CD14-positive monocyte (primary cell): ENCODE measurements at regions not wholly inside any gene's neighbourhood (a gene's known extent, or its start where the extent isn't known, plus 50 kb on each side); places are given as distances from the start of the nearest gene placed in this dataset.
"Not testable (repeated sequence)": the region's sequence is repeated elsewhere in the genome, so short reads cannot be mapped to it uniquely, and the experiment has no call there.

Source experiments
- DNase-seq, 3 donors: peaks; one replicate each; pipeline ENCODE4 v3.0.0-alpha.2; 2011 to 2022
- H2AFZ ChIP-seq: 2 replicates; pipeline ENCODE4 v1.6.0; 2012; ENCODE audit warnings: mild to moderate bottlenecking, low read depth, low read length, inconsistent platforms; ENCODE audit not compliant: insufficient read depth, poor library complexity, severe bottlenecking
- H3K27ac ChIP-seq, 2 donors: 1 replicate in 1 of 2; 2 replicates in 1 of 2; pipeline ENCODE4 v1.5.1; 2012 to 2013; ENCODE audit warnings: low read length in 2 of 2, control low read depth in 1 of 2, inconsistent platforms in 1 of 2, low read depth in 1 of 2, mild to moderate bottlenecking in 1 of 2
- H3K27me3 ChIP-seq, 2 donors: one replicate each; pipeline versions ENCODE4 v1.6.0 to v1.6.1; 2011 to 2013; ENCODE audit warnings: low read length in 2 of 2; ENCODE audit not compliant: control insufficient read depth in 2 of 2, insufficient read depth in 2 of 2
- H3K36me3 ChIP-seq, 2 donors: replicated peaks in 1 of 2; 1 replicate in 1 of 2; 2 replicates in 1 of 2; pipeline versions ENCODE4 v1.5.1 to v1.6.1; 2012 to 2013; ENCODE audit warnings: low read length in 2 of 2, control low read depth in 1 of 2, inconsistent platforms in 1 of 2, mild to moderate bottlenecking in 1 of 2; ENCODE audit not compliant: insufficient read depth in 2 of 2, control insufficient read depth in 1 of 2
- H3K4me1 ChIP-seq, 2 donors: 1 replicate in 1 of 2; 2 replicates in 1 of 2; pipeline versions ENCODE4 v1.5.1 to v1.6.1; 2012 to 2013; ENCODE audit warnings: low read length in 2 of 2, control low read depth in 1 of 2, inconsistent platforms in 1 of 2, mild to moderate bottlenecking in 1 of 2, moderate library complexity in 1 of 2; ENCODE audit not compliant: insufficient read depth in 2 of 2, control insufficient read depth in 1 of 2
- H3K4me2 ChIP-seq: replicated peaks from 2 replicates; pipeline ENCODE3; 2012; ENCODE audit warnings: low read length, moderate library complexity, mild to moderate bottlenecking; ENCODE audit not compliant: poor library complexity, severe bottlenecking; ENCODE audit errors: extremely low read depth
- H3K4me3 ChIP-seq, 3 experiments: fragments of 200-600 bp in 1 of 3; sonication (generic) in 1 of 3; replicated peaks in 1 of 3; 1 replicate in 2 of 3; 2 replicates in 1 of 3; pipeline ENCODE4 v1.5.1; 2011 to 2013; ENCODE audit warnings: low read length in 3 of 3, mild to moderate bottlenecking in 3 of 3, control low read depth in 2 of 3, low read depth in 2 of 3, inconsistent platforms in 1 of 3, moderate library complexity in 1 of 3
- H3K79me2 ChIP-seq: 2 replicates; pipeline ENCODE4 v1.6.0; 2012; ENCODE audit warnings: mild to moderate bottlenecking, control low read depth, inconsistent platforms, low read length, moderate library complexity; ENCODE audit not compliant: insufficient read depth
- H3K9ac ChIP-seq: 2 replicates; pipeline ENCODE4 v1.6.0; 2017; ENCODE audit warnings: low read length, mild to moderate bottlenecking; ENCODE audit not compliant: insufficient read depth, poor library complexity, severe bottlenecking
- H3K9me3 ChIP-seq, 2 donors: replicated peaks in 1 of 2; 1 replicate in 1 of 2; 2 replicates in 1 of 2; pipeline versions ENCODE4 v1.5.1 to v1.6.1; 2012 to 2013; ENCODE audit warnings: low read length in 2 of 2, control low read depth in 1 of 2; ENCODE audit not compliant: control insufficient read depth in 1 of 2, insufficient read depth in 1 of 2
- H4K20me1 ChIP-seq: 2 replicates; pipeline ENCODE4 v1.6.0; 2012; ENCODE audit warnings: mild to moderate bottlenecking, low read length, control low read depth, moderate library complexity; ENCODE audit not compliant: insufficient read depth
- H3K27ac Mint-ChIP-seq, 7 donors: one replicate each; pipeline ENCODE4 v1.8.0; 2020; ENCODE audit warnings: mild to moderate bottlenecking in 7 of 7, mixed read lengths in 7 of 7, moderate library complexity in 6 of 7, inconsistent platforms in 2 of 7
- H3K27me3 Mint-ChIP-seq, 3 donors: one replicate each; pipeline ENCODE4 v1.8.0; 2021 to 2022; ENCODE audit warnings: low read depth in 3 of 3, mild to moderate bottlenecking in 3 of 3, mixed read lengths in 3 of 3, moderate library complexity in 3 of 3, inconsistent platforms in 1 of 3
- H3K36me3 Mint-ChIP-seq, 2 donors: one replicate each; pipeline ENCODE4 v1.8.0; 2020; ENCODE audit warnings: mixed read lengths in 2 of 2, inconsistent platforms in 1 of 2, mild to moderate bottlenecking in 1 of 2
- H3K4me1 Mint-ChIP-seq: one replicate; pipeline ENCODE4 v1.8.0; 2020; ENCODE audit warnings: mild to moderate bottlenecking, mixed read lengths
- H3K4me3 Mint-ChIP-seq, 2 donors: one replicate each; pipeline ENCODE4 v1.8.0; 2020; ENCODE audit warnings: mild to moderate bottlenecking in 2 of 2, mixed read lengths in 2 of 2, moderate library complexity in 1 of 2
- H3K9me3 Mint-ChIP-seq, 7 donors: one replicate each; pipeline ENCODE4 v1.8.0; 2020 to 2022; ENCODE audit warnings: mixed read lengths in 7 of 7, mild to moderate bottlenecking in 6 of 7, moderate library complexity in 6 of 7, inconsistent platforms in 2 of 7
- WGBS: methylation state at CpG from one replicate; pipeline ENCODE4 v1.1.5; 2013; ENCODE audit warnings: missing lambda C conversion rate; ENCODE audit not compliant: insufficient coverage; 5-methylcytosine and 5-hydroxymethylcytosine counted together
- intact Hi-C, 2 donors: fragments of 100-400 bp; cut with micrococcal nuclease; formaldehyde crosslinking; loops; one replicate each; pipeline versions ENCODE4 v1.15.0 to v1.15.1; 2023

GRCh38 chr21:13969853-13970252 is 240.9 kb downstream of the LIPI start:
- H3K4me2 ChIP-seq, H3K4me1 ChIP-seq, H2AFZ ChIP-seq, H3K79me2 ChIP-seq, H4K20me1 ChIP-seq, H3K4me3 Mint-ChIP-seq, intact Hi-C loops, H3K27ac Mint-ChIP-seq, H3K27me3 ChIP-seq, H3K36me3 Mint-ChIP-seq, DNase-seq, H3K9ac ChIP-seq, H3K36me3 ChIP-seq, H3K9me3 Mint-ChIP-seq, H3K9me3 ChIP-seq, H3K27ac ChIP-seq, H3K4me1 Mint-ChIP-seq, H3K4me3 ChIP-seq, H3K27me3 Mint-ChIP-seq: not testable (repeated sequence)
- no CpG with 5 or more reads among the region's 3 CpGs for WGBS

- DNase-seq, H3K4me3 Mint-ChIP-seq, H3K4me3 ChIP-seq, H3K27me3 ChIP-seq, H2AFZ ChIP-seq, H3K27ac ChIP-seq, H3K79me2 ChIP-seq, H3K4me1 ChIP-seq, H3K9ac ChIP-seq, H3K27me3 Mint-ChIP-seq, H3K9me3 ChIP-seq, H3K4me1 Mint-ChIP-seq, intact Hi-C loops, H3K27ac Mint-ChIP-seq, H3K36me3 ChIP-seq, H4K20me1 ChIP-seq, H3K9me3 Mint-ChIP-seq, H3K36me3 Mint-ChIP-seq, H3K4me2 ChIP-seq: not testable (repeated sequence)
- 80% methylated on average over 1 of the region's 2 CpGs for WGBS
Measured at GRCh38 chr21:13969002-13969401, 241.8 kb downstream of the LIPI start.

- H3K79me2 ChIP-seq, H3K9me3 ChIP-seq, DNase-seq, H3K27ac ChIP-seq, H3K9ac ChIP-seq, H3K4me3 Mint-ChIP-seq, intact Hi-C loops, H3K4me1 Mint-ChIP-seq, H4K20me1 ChIP-seq, H3K36me3 ChIP-seq, H3K4me1 ChIP-seq, H3K4me2 ChIP-seq, H3K9me3 Mint-ChIP-seq, H3K4me3 ChIP-seq, H3K27ac Mint-ChIP-seq, H2AFZ ChIP-seq, H3K36me3 Mint-ChIP-seq, H3K27me3 Mint-ChIP-seq, H3K27me3 ChIP-seq: not testable (repeated sequence)
- no CpG with 5 or more reads among the region's 3 CpGs for WGBS
Measured at GRCh38 chr21:13963259-13963658, 247.5 kb downstream of the LIPI start.
